ENCODE measurements at regions not wholly inside any gene's neighbourhood (a gene's known extent, or its start where the extent isn't known, plus 50 kb on each side); places are given as distances from the start of the nearest gene placed in this dataset.
"Not testable (repeated sequence)": the region's sequence is repeated elsewhere in the genome, so short reads cannot be mapped to it uniquely, and the experiment has no call there.

- Histone ChIP-seq H3K4me3 (ENCODE audit: low read length in 2 of 2) (no peak overlapping the region), H3K9ac (ENCODE audit: low read depth in 1 of 2, low read length in 2 of 2) (no peak overlapping the region), H3K27ac (ENCODE audit: low read depth in 2 of 2, low read length in 2 of 2) (no peak overlapping the region), H3K4me1 (ENCODE audit: control insufficient read depth in 2 of 2, insufficient read depth in 2 of 2, low read length in 2 of 2) (no peaks in the 10 kb centered on the region), H3K36me3 (ENCODE audit: control insufficient read depth in 2 of 2, insufficient read depth in 2 of 2, low read length in 2 of 2) (no peaks in the 10 kb centered on the region), H3K27me3 (ENCODE audit: control insufficient read depth in 2 of 2, insufficient read depth in 2 of 2, low read length in 2 of 2) (no peaks in the 10 kb centered on the region), H3K9me3 (ENCODE audit: control insufficient read depth in 2 of 2, low read length in 2 of 2) (no peaks in the 10 kb centered on the region)
Observed at GRCh38 chr1:172793823-172794222, 134.9 kb downstream of the FASLG start.

DNA sequence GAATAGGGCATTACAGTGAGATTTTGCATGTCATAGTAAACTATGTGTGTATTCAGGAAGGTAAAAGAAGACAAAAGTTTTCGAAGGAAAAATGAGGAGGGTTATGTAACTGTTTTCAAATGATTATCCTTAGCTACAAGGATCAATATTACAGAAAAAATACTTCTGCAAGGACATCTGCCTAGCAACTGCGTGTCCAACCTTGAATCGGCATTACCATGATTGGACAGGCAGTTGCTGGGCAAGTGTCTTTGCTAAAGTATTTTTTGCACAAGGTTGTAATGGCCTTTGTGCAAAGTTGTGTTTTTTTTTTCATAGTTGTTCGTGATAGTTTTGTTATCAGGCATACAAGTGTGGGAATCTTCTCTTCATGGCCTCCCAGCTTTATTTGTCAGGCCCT, 136.8 kb downstream of the FASLG start:
- H3K4me3 ChIP-seq (ENCODE audit: low read length in 2 of 2): no peak overlapping the region
- no peaks in the 10 kb centered on the region for H3K27me3 ChIP-seq (ENCODE audit: control insufficient read depth in 2 of 2, insufficient read depth in 2 of 2, low read length in 2 of 2)
- H3K27ac ChIP-seq (ENCODE audit: low read depth in 2 of 2, low read length in 2 of 2): no peak overlapping the region
- no peaks in the 10 kb centered on the region for H3K36me3 ChIP-seq (ENCODE audit: control insufficient read depth in 2 of 2, insufficient read depth in 2 of 2, low read length in 2 of 2)
- no peak overlapping the region for H3K9ac ChIP-seq (ENCODE audit: low read depth in 1 of 2, low read length in 2 of 2)
- no peaks in the 10 kb centered on the region for H3K9me3 ChIP-seq (ENCODE audit: control insufficient read depth in 2 of 2, low read length in 2 of 2)
- no peaks in the 10 kb centered on the region for H3K4me1 ChIP-seq (ENCODE audit: control insufficient read depth in 2 of 2, insufficient read depth in 2 of 2, low read length in 2 of 2)

DNA sequence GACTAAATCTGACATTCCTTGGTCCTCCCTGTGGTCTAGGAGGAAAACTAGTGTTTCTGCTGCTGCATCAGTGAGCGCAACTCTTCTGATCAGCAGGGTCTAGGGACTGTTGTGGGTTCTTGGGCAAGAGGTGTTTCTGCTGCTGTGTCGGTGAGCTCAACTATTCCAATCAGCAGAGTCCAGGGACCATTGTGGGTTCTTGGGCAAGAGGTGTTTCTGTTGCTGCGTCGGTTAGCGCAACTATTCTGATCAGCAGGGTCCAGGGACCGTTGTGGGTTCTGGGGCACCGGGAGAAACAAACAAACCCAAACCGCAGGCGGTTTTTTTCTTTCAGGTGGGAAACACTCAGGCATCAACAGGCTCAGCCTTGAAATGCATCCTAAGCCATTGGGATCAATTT, 140.9 kb downstream of the FASLG start:
- H3K27ac ChIP-seq (ENCODE audit: low read depth in 2 of 2, low read length in 2 of 2); H3K36me3 ChIP-seq (ENCODE audit: control insufficient read depth in 2 of 2, insufficient read depth in 2 of 2, low read length in 2 of 2); H3K4me3 ChIP-seq (ENCODE audit: low read length in 2 of 2); H3K4me1 ChIP-seq (ENCODE audit: control insufficient read depth in 2 of 2, insufficient read depth in 2 of 2, low read length in 2 of 2); H3K27me3 ChIP-seq (ENCODE audit: control insufficient read depth in 2 of 2, insufficient read depth in 2 of 2, low read length in 2 of 2); H3K9me3 ChIP-seq (ENCODE audit: control insufficient read depth in 2 of 2, low read length in 2 of 2); H3K9ac ChIP-seq (ENCODE audit: low read depth in 1 of 2, low read length in 2 of 2): not testable (repeated sequence)

DNA sequence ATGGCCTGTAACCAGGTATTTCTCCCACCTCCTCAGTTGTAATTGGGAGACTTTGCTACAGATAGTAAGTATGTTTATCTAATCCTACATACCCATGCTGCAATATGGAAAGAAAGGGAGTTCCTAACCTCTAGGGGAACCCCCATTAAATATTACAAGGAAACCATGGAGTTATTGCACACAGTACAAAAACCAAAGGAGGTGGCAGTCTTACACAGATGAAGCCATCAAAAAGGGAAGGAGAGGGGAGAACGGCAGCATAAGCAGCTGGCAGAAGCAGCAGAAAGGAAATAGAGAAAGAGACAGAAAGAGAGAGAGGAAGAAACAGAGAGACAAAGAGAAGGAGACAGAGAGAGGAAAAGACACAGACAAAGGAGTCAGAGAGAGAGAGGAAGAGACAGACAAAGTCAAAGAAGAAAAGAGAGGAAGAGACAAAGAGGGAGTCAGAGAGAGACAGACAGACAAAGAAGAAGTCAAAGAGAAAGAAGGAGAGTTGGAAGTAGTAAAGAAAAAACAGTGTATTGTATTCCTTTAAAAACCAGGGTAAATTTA, 142.9 kb downstream of the FASLG start:
- Histone ChIP-seq H3K9me3 (ENCODE audit: control insufficient read depth in 2 of 2, low read length in 2 of 2) (no peaks in the 10 kb centered on the region), H3K27ac (ENCODE audit: low read depth in 2 of 2, low read length in 2 of 2) (no peak overlapping the region), H3K4me3 (ENCODE audit: low read length in 2 of 2) (no peak overlapping the region), H3K27me3 (ENCODE audit: control insufficient read depth in 2 of 2, insufficient read depth in 2 of 2, low read length in 2 of 2) (no peaks in the 10 kb centered on the region), H3K9ac (ENCODE audit: low read depth in 1 of 2, low read length in 2 of 2) (no peak overlapping the region), H3K36me3 (ENCODE audit: control insufficient read depth in 2 of 2, insufficient read depth in 2 of 2, low read length in 2 of 2) (no peaks in the 10 kb centered on the region), H3K4me1 (ENCODE audit: control insufficient read depth in 2 of 2, insufficient read depth in 2 of 2, low read length in 2 of 2) (no peaks in the 10 kb centered on the region)

- Histone ChIP-seq H3K27me3 (ENCODE audit: control insufficient read depth in 2 of 2, insufficient read depth in 2 of 2, low read length in 2 of 2) (no peaks in the 10 kb centered on the region), H3K27ac (ENCODE audit: low read depth in 2 of 2, low read length in 2 of 2) (no peak overlapping the region), H3K4me1 (ENCODE audit: control insufficient read depth in 2 of 2, insufficient read depth in 2 of 2, low read length in 2 of 2) (no peaks in the 10 kb centered on the region), H3K4me3 (ENCODE audit: low read length in 2 of 2) (no peak overlapping the region), H3K9me3 (ENCODE audit: control insufficient read depth in 2 of 2, low read length in 2 of 2) (no peaks in the 10 kb centered on the region), H3K36me3 (ENCODE audit: control insufficient read depth in 2 of 2, insufficient read depth in 2 of 2, low read length in 2 of 2) (no peaks in the 10 kb centered on the region), H3K9ac (ENCODE audit: low read depth in 1 of 2, low read length in 2 of 2) (no peak overlapping the region)
Observed at GRCh38 chr1:172809750-172810149, 150.8 kb downstream of the FASLG start.

GRCh38 chr1:172810480-172811175, 151.7 kb downstream of the FASLG start:
- H3K4me3 ChIP-seq (ENCODE audit: low read length in 2 of 2): no peak overlapping the region
- no peaks in the 10 kb centered on the region for H3K36me3 ChIP-seq (ENCODE audit: control insufficient read depth in 2 of 2, insufficient read depth in 2 of 2, low read length in 2 of 2)
- no peaks in the 10 kb centered on the region for H3K27me3 ChIP-seq (ENCODE audit: control insufficient read depth in 2 of 2, insufficient read depth in 2 of 2, low read length in 2 of 2)
- no peaks in the 10 kb centered on the region for H3K9me3 ChIP-seq (ENCODE audit: control insufficient read depth in 2 of 2, low read length in 2 of 2)
- no peak overlapping the region for H3K27ac ChIP-seq (ENCODE audit: low read depth in 2 of 2, low read length in 2 of 2)
- no peaks in the 10 kb centered on the region for H3K4me1 ChIP-seq (ENCODE audit: control insufficient read depth in 2 of 2, insufficient read depth in 2 of 2, low read length in 2 of 2)
- no peak overlapping the region for H3K9ac ChIP-seq (ENCODE audit: low read depth in 1 of 2, low read length in 2 of 2)

DNA sequence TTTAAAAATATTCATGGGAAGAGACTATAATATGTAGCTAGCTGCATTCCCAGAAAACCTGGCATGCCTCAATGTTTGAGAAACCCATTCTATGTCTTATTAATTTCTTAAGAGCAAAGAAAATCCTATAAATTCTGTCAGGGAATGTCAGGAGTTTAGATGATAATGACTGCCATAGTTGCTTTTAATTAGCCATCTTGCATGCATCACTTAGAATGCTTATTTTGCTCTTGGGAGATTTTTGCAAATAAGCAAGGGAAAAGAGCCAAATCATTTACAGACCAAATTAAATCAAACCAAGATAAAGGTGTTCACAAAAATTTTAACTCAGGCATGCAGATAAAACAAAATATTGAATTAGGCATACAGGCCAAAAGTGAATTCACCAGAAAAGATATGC, 152.8 kb downstream of the FASLG start:
- Histone ChIP-seq H3K27me3 (ENCODE audit: control insufficient read depth in 2 of 2, insufficient read depth in 2 of 2, low read length in 2 of 2) (no peaks in the 10 kb centered on the region), H3K9ac (ENCODE audit: low read depth in 1 of 2, low read length in 2 of 2) (no peak overlapping the region), H3K27ac (ENCODE audit: low read depth in 2 of 2, low read length in 2 of 2) (no peak overlapping the region), H3K4me1 (ENCODE audit: control insufficient read depth in 2 of 2, insufficient read depth in 2 of 2, low read length in 2 of 2) (no peaks in the 10 kb centered on the region), H3K36me3 (ENCODE audit: control insufficient read depth in 2 of 2, insufficient read depth in 2 of 2, low read length in 2 of 2) (no peaks in the 10 kb centered on the region), H3K4me3 (ENCODE audit: low read length in 2 of 2) (no peak overlapping the region), H3K9me3 (ENCODE audit: control insufficient read depth in 2 of 2, low read length in 2 of 2) (no peaks in the 10 kb centered on the region)

DNA sequence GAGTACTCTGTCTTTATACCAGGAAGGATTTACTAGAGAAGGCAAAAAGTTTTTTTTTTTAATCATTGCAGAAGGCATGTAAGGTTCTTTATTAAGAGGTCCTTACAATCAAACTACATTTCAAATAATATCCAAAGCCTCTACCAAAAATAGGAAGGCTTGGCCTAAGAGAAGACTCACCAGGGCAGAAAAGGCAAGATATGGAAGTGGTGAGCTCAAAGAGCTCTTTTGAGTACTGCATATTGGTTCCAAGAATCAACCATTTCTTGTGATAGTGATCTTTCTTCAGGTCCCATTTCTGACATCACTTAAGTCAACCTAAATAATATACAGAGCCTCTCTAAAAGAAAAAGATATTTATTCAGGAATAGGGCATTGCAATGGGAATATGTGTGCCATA, 153.2 kb downstream of the FASLG start:
- Histone ChIP-seq H3K4me1 (ENCODE audit: control insufficient read depth in 2 of 2, insufficient read depth in 2 of 2, low read length in 2 of 2) (no peaks in the 10 kb centered on the region), H3K4me3 (ENCODE audit: low read length in 2 of 2) (no peak overlapping the region), H3K36me3 (ENCODE audit: control insufficient read depth in 2 of 2, insufficient read depth in 2 of 2, low read length in 2 of 2) (no peaks in the 10 kb centered on the region), H3K27me3 (ENCODE audit: control insufficient read depth in 2 of 2, insufficient read depth in 2 of 2, low read length in 2 of 2) (no peaks in the 10 kb centered on the region), H3K9me3 (ENCODE audit: control insufficient read depth in 2 of 2, low read length in 2 of 2) (no peaks in the 10 kb centered on the region), H3K27ac (ENCODE audit: low read depth in 2 of 2, low read length in 2 of 2) (no peak overlapping the region), H3K9ac (ENCODE audit: low read depth in 1 of 2, low read length in 2 of 2) (no peak overlapping the region)

DNA sequence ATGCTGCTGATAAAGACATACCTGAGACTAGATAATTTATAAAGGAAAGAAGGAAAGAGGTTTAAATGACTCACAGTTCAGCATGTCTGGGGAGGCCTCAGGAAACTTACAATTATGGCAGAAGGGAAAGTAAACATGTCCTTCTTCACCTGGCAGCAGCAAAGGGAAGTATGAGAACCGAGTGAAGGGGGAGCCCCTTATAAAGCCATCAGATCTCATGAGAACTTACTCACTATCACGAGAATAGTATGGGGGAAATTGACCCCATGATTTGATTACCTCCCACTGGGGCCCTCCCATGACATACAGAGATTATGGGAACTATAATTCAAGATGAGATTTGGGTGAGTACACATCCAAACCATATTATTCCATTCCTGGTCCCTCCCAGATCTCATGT, 154.4 kb downstream of the FASLG start:
- Histone ChIP-seq H3K27ac (ENCODE audit: low read depth in 2 of 2, low read length in 2 of 2) (no peak overlapping the region), H3K27me3 (ENCODE audit: control insufficient read depth in 2 of 2, insufficient read depth in 2 of 2, low read length in 2 of 2) (no peaks in the 10 kb centered on the region), H3K4me1 (ENCODE audit: control insufficient read depth in 2 of 2, insufficient read depth in 2 of 2, low read length in 2 of 2) (peaks cover 0 to 1% of the 10 kb centered on the region in 2 donors), H3K9ac (ENCODE audit: low read depth in 1 of 2, low read length in 2 of 2) (no peak overlapping the region), H3K4me3 (ENCODE audit: low read length in 2 of 2) (no peak overlapping the region), H3K36me3 (ENCODE audit: control insufficient read depth in 2 of 2, insufficient read depth in 2 of 2, low read length in 2 of 2) (no peaks in the 10 kb centered on the region), H3K9me3 (ENCODE audit: control insufficient read depth in 2 of 2, low read length in 2 of 2) (no peaks in the 10 kb centered on the region)

GRCh38 chr1:172814428-172814827, 155.5 kb downstream of the FASLG start:
- peaks cover 0 to 2% of the 10 kb centered on the region in 2 donors for H3K4me1 ChIP-seq (ENCODE audit: control insufficient read depth in 2 of 2, insufficient read depth in 2 of 2, low read length in 2 of 2)

More at GRCh38 chr1:172814428-172814827, 155.5 kb downstream of the FASLG start:
- Histone ChIP-seq H3K36me3 (ENCODE audit: control insufficient read depth in 2 of 2, insufficient read depth in 2 of 2, low read length in 2 of 2) (no peaks in the 10 kb centered on the region), H3K4me3 (ENCODE audit: low read length in 2 of 2) (no peak overlapping the region), H3K27me3 (ENCODE audit: control insufficient read depth in 2 of 2, insufficient read depth in 2 of 2, low read length in 2 of 2) (no peaks in the 10 kb centered on the region), H3K27ac (ENCODE audit: low read depth in 2 of 2, low read length in 2 of 2) (no peak overlapping the region), H3K9ac (ENCODE audit: low read depth in 1 of 2, low read length in 2 of 2) (no peak overlapping the region), H3K9me3 (ENCODE audit: control insufficient read depth in 2 of 2, low read length in 2 of 2) (no peaks in the 10 kb centered on the region)

Measured in mucosa of rectum (tissue), 2 donors.